Activated gamma-delta T cell treated with anti-CD3 and anti-CD28 coated beads, Interleukin-2, amount 50 U/mL, for 16 hours (primary cell): ENCODE measurements at regions not wholly inside any gene's neighbourhood (a gene's known extent, or its start where the extent isn't known, plus 50 kb on each side); places are given as distances from the start of the nearest gene placed in this dataset.

Experiments
- DNase-seq: peaks from one replicate; pipeline ENCODE4 v3.0.0-alpha.2; 2020; ENCODE audit warnings: low read depth

DNA sequence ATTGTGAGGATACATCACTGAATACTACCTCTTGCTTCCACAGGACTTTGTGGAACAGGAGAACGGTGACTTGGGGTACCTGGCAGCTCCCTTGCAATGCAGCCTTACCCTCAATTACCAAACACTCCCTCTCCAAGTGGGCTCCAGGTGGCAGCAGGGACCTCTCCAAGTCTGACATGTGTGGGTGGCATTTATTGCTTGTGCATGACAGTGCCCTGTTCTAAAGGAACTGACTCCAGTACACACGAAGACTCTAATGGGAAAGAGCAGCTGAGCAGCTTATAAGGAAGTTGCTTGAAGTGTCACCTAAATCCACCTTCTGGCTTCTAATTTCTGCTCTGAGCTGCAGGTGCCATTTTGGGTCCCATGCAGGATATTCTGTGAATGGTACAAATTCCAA is 174.1 kb upstream of the SLCO3A1 start:
- DNase-seq = no peak

DNA sequence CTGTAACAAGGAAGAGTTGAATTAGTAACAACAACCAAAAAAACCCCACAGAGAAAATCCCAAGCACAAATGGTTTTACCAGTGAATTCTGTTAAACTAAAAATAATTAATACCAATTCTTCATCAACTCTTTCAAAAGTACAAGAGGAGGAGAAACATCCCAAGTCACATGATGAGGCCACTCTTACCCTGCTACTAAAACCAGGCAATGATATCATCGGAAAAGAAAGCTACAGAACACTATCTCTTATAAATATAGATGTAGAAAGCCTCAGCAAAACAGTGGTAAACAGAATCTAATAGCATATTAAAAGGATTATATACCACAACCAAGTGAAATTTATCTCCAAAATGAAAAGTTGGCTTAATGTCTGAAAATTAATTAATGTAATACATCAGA is 168.1 kb upstream of the SLCO3A1 start:
- DNase-seq = no peak

DNA sequence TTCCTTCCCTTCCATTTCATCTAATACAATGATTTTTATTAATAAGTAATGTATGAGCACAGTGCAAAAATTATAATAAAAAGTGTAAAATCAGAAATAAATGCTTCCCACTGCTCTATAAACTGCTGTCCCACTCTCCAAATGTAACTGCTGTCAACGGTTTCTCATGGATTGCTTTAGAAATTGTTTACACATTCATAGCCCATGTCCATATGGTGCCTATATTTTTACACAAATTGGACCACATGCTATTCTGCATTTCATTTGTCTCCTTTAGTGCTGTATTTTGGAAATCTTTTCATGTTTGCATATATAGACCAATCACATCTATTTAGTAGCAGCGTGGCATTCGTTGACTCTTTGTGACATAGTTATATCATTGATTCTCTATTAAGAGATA is 164.7 kb upstream of the SLCO3A1 start:
- DNase-seq = no peak

DNA sequence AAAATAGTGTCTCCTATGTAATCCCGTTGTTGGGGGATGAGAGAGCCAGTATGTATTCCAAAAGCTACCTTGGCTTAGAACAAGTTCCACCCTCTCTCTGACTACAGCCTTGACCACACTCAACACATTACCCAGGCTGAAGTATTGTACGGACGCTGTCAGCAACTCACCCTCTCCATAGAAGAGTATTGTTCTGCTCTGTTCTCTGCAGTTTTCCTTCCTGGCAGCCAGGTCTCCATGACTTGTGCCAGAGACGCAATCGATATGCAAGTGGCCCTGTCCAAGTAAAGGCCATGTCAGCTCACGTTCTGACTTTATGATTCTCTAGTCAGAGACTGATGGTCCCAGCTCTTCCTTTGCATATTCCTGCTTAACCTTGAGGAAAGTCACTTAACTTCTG is 164.1 kb upstream of the SLCO3A1 start:
- DNase-seq = no peak

DNA sequence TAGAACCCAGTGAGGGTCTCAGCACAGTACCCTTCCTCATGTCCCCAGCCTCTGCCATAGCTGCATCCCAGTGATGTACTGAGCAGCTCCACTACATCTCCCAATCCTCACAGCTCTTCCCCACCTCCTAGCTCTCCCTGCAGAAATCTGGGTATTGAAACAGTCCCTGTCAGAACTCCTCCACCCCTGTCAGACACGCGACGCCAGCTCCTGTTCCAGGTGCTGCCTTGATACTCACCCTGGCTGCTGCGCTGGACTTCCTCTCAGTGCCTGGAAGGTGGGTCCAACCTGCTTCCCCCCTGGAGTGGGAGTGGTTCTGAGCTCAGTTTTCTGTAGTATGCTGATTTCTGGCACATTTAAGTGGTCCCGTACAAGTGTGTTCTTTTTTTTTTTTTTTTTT is 160.9 kb upstream of the SLCO3A1 start:
- no peak for DNase-seq

DNA sequence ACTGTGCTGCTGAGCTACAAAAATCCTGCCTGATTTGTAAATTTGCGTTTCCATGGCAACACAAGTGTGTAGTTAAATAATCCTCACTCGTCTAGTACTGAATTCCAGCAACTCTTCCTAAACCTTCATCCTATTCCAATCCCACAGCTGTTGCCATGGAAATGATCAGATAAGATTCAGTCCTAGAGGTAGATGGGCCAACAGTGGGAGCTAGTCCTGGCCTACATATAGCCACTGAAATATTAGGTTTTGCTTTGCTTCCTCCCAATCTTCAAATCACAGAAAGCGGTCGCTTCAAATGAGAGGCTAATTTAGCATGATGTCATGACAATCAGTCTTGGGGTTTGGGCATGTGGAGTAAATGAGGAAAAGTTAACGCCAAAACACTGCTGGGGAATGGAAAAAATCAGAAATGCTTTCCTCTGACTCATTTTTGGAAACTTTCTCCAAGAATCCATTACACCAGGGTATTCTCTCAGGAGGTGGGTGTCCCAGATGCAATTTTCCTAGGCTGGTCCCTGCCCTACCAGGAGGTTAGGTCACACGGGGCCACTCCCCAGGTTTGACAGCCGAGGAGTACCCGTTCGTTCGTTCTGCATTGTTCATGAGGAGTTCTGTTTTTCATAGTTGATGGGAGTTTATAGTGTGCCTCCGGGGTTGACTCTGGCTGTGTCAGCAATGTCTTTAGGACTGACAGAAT is 159.2 kb upstream of the SLCO3A1 start:
- no peak for DNase-seq

DNA sequence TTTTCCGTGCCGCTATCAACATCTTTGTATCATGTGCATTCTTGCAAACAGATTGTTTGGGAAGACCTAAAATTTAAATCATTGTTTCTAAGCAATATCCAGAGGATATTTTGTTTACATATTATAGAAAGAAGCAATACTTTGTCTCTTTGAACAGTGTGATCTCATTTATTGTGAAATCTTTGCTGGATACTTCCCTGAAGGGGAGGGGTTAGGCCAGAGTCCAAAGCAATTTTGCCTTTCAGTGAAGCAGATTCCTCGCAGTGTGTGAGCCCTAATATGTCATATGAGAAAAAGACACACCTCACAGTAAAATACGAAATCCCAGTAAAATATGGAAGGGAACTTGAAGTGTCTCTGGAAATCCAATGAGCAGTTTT is 158.7 kb upstream of the SLCO3A1 start:
- DNase-seq = no peak

DNA sequence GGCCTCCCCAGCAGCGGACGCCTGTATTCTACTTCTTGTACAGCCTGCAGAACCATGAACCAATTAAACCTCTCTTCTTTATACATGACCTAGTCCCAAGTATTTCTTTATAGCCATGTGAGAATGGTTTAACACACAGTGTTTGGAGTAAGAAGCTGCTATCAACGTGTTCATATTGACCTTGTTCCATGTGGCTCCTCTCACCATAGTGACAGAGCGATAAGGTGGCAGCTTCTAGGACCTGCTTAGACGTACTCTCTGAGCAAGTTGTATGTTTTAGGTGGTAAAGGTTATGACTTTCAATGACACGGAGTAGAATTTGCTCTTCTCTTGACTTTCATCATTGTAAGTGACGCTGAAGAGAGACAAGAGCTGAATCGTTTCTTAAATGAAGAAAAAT is 157.7 kb upstream of the SLCO3A1 start:
- no peak for DNase-seq

DNA sequence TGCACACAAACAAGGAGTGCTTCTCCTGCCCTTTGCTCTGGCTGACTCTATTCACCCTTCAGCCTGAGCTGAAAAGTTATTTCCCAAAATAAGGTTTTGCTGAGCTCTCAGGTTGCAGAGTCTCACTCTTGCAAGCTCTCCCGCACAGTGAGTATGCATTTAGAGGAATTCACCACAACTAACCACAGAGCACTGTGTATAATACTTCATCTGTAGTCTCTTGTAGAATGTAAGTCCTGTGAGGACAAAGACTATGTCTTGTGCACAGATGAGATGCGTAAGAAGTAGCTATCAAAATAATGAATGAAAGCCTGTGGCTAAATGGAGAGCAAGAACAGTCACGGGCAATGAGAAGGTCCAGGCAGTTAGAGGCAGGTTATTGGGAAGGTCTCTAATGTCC is 156.5 kb upstream of the SLCO3A1 start:
- no peak for DNase-seq

DNA sequence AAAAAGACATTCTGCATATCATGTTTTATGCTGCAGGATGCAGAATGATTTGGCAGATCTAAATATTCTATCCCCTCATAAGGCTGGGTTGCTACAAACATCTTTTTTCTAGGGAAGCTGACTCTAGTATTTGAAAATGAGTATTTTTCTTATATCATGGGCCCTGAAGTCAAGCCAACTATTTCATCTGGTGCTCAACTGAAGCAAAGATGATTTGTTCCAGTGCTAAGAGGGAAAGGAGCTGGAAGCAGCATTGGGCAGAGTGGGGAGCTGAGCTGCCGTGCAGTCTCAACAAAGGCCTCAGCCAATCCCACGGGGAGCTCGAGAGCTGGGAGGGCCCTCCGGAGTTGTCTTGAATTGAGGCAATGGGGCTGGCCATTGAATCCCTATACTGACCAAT is 155.3 kb upstream of the SLCO3A1 start:
- DNase-seq = no peak

DNA sequence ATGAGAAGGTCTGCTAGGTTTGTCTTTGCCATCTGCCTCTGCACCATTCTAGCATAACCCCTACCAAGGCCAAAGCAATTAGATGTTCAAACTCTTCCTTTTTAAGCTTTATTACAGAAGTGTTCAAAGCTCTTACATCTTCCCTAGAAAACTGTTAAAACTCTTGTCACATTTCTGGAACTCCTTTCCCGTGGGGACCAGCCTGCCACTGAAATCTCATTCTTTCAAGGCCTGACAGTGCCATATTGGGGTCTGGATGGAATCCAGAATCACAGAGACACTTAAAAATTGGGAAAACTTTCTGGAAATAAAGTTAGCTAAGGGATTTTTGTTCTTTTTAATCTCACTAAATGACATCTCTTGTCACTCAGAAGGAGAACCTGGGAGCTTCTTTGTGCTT is 153.8 kb upstream of the SLCO3A1 start:
- DNase-seq = no peak

DNA sequence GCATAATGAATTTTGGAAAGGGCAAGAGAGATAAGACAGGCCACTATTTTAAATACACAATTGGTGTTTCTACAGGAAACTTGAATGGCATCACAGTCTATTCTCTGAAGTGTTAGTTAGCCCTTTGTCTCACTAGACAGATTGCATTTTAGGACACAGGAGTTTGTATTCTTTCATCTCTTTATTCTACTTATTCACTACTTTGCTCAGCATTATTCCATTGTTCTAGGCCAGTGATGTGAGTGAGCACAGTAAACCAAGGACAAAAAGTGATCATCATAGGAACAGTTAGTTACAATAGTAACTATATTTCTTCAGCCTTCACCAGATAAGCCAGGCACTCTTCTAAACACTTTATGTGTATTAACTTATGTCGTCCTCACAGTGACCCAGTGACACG is 150.2 kb upstream of the SLCO3A1 start:
- DNase-seq = no peak

DNA sequence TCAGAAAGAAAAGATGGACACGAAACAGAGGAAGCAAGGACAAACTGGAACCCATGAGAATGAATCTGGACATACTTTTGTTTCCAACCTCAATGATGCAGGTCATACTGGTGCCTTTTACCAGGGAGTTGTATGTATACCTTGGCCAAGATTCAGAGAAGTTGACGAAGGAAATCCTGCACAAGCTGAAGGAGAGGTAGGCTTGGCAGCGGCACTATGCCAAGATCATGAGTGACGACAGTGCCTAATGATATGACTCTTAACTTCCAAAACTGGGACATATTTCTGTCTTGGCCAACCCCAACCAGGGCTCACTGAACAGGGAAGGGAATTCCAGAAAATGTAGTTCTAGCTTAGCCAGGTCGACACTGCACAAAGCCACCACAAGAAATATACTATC is 149.2 kb upstream of the SLCO3A1 start:
- no peak for DNase-seq

DNA sequence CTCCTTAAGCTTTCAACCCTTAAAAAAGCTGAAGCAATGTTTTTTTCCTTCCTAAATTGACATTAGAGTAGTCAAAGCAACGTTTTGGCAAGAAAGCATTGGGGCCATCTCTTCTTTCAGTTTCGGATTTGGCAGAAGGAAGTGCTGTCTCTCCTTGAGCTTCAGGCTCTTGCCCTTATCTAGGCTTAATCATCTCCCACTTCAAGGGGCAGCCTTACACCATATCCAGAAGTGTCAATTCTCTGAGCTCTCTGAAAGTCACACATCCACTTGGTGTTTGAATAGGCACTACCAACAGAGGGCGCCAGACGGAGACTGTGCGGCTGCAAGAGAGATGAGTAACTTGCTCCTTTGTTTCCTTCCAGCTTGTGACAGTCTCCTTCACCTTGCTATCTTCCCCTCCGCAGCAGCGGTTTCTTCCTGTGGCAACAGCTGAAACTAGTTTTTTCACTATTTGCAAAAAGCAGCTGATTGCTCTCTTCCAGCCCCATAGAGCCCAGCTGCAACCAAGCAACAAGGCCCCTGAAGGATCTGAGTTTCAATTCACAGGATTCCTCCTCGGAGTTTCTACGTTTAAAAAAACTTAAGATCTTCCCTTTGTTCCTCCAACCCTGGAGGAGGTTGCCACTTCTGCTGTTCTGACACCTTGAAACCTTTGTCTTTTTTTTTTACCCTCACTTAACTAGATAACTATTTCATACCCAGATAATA is 147.0 kb upstream of the SLCO3A1 start:
- peak; percentile 81 for DNase-seq

DNA sequence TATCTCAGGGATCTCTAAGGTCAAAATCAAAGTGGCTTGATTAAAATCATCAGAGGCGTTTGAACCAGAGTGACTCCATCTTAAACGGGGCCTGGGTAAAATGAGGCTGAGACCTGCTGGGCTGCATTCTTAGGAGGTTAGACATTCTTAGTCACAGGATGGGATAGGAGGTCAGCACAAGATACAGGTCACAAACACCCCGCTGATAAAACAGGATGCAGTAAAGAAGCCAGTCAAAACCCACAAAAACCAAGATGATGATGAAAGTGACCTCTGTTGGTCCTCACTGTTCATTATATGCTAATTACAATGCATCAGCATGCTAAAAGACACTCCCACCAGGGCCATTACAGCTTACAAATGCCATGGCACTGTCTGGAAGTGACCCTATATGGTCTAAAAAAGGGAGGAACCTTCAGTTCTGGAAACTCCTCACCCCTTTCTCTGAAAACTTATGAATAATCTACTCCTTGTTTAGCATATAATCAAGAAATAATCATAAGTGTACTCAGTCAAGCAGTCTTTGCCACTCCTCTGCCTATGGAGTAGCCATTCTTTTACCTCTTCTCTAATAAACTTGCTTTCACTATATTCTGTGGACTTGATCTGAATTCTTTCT is 143.3 kb upstream of the SLCO3A1 start:
- DNase-seq = no peak

DNA sequence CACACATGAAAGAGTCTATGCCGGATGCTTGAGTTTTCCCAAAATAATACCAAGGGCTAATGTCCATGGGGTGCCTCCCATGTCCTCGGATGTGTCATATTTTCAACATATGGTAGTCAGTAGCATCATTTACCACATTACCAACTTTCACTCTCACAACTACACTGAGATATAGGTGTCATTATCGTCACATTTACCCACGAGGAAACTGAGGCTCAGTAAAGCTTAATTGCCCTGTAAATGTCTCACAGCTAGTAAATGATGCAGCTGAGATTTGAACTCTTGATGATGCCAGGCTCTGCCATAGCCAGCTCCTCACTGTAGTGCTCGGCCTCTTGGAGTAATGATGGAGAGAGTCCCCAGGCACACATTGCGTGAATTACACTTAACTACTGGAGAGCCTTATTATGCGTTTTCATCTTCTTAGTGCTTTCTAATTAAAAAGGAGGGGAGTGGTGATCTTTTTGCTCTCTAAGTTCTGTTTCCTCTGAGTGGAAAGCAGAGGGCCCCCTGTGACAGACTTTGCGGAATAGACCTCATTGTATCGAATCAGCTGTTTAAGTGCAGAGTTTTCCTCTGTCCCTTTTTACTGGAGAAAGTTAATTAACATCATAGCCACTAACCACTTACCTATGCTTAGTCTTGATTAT is 142.0 kb upstream of the SLCO3A1 start:
- no peak for DNase-seq

DNA sequence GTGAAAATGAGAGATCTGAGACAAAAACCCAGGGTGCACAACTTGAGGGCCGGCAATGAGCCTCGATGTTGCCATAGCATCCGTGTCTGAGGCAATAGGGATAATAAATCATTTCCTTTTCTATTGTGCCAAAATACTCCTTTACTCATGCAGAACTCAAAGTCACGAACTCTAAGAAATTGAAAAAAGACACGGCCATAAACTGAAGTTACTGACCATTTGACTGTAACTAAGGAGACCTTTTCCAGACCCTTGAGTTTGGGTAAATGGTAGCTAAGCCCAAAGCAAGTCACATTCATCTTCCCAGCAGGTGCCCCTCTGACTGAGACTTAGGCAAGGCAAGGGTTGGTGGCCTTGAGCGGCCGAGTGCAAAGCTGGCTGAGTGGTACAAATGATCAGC is 141.2 kb upstream of the SLCO3A1 start:
- DNase-seq = no peak

DNA sequence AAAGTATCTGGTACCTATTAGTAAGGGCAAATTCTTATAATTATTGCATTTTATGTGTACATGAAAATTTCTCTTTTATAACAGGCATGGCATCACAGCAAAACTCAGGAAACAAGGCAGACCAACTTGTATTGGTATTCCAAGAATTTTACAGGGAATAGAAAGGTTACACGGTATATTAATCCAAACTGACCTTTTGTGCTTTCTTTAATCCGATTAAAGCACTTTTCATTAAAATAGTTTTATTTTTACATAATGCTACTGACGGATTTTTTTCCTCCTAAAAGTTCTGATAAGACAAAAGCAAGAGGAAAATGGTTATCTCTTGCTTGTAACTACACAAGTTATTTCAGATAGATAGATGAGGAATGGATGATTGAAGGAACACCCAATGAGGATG is 137.0 kb upstream of the SLCO3A1 start:
- no peak for DNase-seq

DNA sequence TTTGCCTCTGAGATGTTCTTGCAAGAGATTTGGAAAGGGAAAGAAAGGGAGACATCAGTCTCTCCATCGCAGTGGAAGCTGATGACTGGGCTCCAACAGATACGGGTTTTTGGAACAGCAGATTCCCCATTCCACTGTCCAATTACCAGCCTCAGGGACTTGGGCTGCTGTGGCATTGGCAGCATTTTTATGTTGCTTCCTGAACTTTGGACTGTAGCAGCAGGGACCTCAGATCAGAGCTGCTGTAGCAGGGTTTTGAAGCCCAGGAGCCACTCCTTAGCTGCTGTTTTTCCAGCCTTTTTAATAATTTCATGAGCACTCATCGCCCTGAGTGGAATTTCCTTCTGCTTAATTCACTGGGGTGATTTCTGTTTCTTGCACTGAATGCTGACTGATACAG is 135.7 kb upstream of the SLCO3A1 start:
- DNase-seq = no peak

DNA sequence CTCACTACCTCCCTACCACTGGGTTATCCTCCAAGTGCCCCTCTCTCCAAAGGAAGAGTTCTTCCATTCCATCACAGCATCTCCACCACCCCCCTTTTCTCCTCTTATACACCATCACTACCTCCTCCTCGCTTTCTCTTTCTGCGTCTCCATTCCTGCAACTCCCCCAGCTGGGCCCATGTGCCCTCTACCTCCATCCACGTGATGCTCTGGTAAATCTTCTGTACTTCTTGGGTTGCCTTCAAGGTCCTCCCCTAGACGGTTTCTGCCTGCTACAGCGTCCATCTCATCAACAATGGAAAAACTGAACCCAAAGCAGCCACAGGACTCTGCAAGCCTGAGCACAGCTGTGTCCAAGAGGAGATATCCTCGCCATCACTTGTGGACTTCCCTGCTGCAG is 129.5 kb upstream of the SLCO3A1 start:
- no peak for DNase-seq

DNA sequence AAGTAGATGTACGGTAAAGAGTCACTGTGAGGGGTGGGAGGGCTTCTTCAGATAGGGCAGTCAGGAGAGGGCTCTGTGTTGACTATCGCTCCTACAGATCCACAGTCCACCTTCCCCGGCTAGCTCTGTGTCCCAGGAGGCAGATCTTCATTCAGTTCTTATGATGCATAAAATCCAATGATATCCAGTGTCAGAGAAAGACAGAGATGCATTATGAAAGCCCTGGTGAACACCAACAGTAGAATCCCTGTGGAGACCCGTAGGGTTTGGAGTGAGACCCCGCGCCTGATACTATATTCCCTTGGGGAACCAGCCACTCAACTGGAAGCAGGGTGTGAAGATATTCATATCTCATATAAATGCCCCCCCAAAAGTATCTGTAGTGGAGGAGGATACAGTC is 119.8 kb upstream of the SLCO3A1 start:
- DNase-seq = no peak

DNA sequence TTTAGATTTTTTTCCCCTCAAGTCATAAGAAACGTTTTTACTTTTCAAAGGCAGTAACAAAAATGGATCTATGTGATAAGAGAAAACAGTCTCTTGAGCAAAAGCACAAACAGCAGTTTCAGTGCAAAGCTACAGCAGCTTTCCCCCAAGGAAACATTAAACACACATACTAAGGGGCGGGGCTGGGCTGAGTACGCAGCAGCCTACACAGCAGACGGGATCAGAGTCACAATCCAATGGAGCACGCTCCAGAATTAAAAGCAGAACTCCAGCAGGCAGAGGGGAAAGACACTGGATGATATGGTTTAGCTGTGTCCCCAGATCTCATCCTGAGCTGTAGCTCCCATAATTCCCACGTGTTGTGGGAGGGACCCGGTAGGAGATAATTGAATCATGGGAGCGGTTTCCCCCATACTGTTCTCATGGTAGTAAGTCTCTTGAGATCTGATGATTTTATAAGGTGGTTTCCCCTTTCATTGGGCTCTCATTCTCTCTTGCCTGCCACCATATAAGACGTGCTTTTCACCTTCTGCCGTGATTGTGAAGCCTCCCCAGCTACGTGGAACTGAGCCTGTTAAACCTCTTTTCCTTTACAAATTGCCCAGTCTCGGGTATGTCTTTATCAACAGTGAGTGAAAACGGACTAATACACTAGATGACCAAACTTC is 116.2 kb upstream of the SLCO3A1 start:
- DNase-seq = no peak

DNA sequence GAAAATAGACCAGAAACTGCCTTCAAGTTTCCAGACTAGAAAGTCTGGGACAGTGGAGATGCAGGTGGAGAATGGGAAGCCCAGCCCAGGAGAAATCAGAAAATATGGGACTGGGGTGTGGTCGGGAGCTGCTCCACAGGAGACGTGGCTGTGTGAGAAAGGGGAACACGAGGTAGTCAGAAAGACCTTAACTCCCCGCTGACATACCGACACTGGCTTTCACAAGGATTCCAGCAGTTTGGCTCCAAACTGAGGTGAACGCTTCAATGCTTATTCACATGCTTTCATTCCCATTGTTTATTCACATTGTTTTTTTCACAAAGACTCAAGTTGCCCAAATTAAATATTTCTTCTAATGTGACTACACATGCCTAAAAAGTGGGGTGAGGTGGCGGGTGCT is 111.5 kb upstream of the SLCO3A1 start:
- DNase-seq = no peak
